ENCODE measurements at regions not wholly inside any gene's neighbourhood (a gene's known extent, or its start where the extent isn't known, plus 50 kb on each side); places are given as distances from the start of the nearest gene placed in this dataset.

DNA sequence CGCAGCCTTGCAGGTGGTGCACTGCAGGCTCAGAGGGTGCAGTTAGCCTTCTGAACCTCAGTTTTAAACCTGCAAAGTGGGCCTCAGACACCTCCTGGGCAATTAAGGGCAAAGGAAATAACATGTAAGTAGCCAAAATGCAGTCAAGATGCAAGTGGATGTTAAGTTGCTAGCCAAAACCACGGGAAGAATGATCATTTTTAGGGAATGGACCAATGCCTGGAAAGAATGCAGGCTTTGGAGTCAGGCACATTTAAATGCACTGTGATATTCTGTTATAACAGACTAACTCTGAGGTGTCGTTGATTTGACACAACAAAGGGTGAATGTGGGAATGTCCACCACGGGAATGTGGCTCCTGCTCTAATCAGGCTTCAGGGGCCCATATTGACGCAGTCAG is 57.9 kb upstream of the PTGFRN start:
- Histone ChIP-seq H3K4me3 (replicated peaks; ENCODE audit: low read depth, low read length) (no peak overlapping the region), H3K27me3 (replicated peaks; ENCODE audit: control insufficient read depth, insufficient read depth, low read length) (no peaks in the 10 kb centered on the region), H3K36me3 (ENCODE audit: control insufficient read depth, insufficient read depth, low read length) (no peaks in the 10 kb centered on the region)
- DNase-seq (ENCODE audit: extremely low read depth, insufficient read length): no peak
- TF ChIP-seq CTCF (IDR thresholded peaks at IDR 0.05; ENCODE audit: insufficient read depth, low read length, poor library complexity, severe bottlenecking): no peak

DNA sequence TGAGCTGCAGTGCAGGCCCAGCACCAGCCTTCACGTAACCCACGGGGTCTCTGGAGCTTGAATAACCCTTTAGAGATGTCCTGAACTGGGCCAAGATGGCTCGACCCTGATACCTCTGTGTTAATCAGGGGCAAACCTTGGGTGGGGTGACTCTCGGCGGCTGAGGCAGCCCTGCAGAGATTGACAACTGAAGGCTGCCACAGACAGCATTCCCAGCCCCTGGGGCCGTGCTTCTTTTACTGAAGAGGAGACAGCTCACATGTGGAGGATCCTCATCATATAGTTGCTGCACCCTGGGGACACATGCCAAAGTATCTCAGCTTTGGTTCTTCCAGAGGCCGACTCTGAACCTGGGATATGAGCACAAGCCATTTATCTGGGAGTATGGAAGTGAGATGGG is 57.3 kb upstream of the PTGFRN start:
- Histone ChIP-seq H3K27me3 (replicated peaks; ENCODE audit: control insufficient read depth, insufficient read depth, low read length) (no peaks in the 10 kb centered on the region), H3K4me3 (replicated peaks; ENCODE audit: low read depth, low read length) (no peak overlapping the region), H3K36me3 (ENCODE audit: control insufficient read depth, insufficient read depth, low read length) (no peaks in the 10 kb centered on the region)
- no peak for TF ChIP-seq CTCF (IDR thresholded peaks at IDR 0.05; ENCODE audit: insufficient read depth, low read length, poor library complexity, severe bottlenecking)
- no peak for DNase-seq (ENCODE audit: extremely low read depth, insufficient read length)

GRCh38 chr1:116852910-116853309 is 56.8 kb upstream of the PTGFRN start:
- TF ChIP-seq CTCF (IDR thresholded peaks at IDR 0.05; ENCODE audit: insufficient read depth, low read length, poor library complexity, severe bottlenecking): no peak
- no peak for DNase-seq (ENCODE audit: extremely low read depth, insufficient read length)
- Histone ChIP-seq H3K4me3 (replicated peaks; ENCODE audit: low read depth, low read length) (no peak overlapping the region), H3K27me3 (replicated peaks; ENCODE audit: control insufficient read depth, insufficient read depth, low read length) (no peaks in the 10 kb centered on the region), H3K36me3 (ENCODE audit: control insufficient read depth, insufficient read depth, low read length) (no peaks in the 10 kb centered on the region)

GRCh38 chr1:116853680-116854402 is 55.9 kb upstream of the PTGFRN start:
- Histone ChIP-seq H3K4me3 (replicated peaks; ENCODE audit: low read depth, low read length) (no peak overlapping the region), H3K36me3 (ENCODE audit: control insufficient read depth, insufficient read depth, low read length) (no peaks in the 10 kb centered on the region), H3K27me3 (replicated peaks; ENCODE audit: control insufficient read depth, insufficient read depth, low read length) (no peaks in the 10 kb centered on the region)
- DNase-seq (ENCODE audit: extremely low read depth, insufficient read length): no peak
- TF ChIP-seq CTCF (IDR thresholded peaks at IDR 0.05; ENCODE audit: insufficient read depth, low read length, poor library complexity, severe bottlenecking): no peak

GRCh38 chr1:116854403-116854690 is 55.4 kb upstream of the PTGFRN start:
- no peak for DNase-seq (ENCODE audit: extremely low read depth, insufficient read length)
- Histone ChIP-seq H3K4me3 (replicated peaks; ENCODE audit: low read depth, low read length) (no peak overlapping the region), H3K36me3 (ENCODE audit: control insufficient read depth, insufficient read depth, low read length) (no peaks in the 10 kb centered on the region), H3K27me3 (replicated peaks; ENCODE audit: control insufficient read depth, insufficient read depth, low read length) (no peaks in the 10 kb centered on the region)
- no peak for TF ChIP-seq CTCF (IDR thresholded peaks at IDR 0.05; ENCODE audit: insufficient read depth, low read length, poor library complexity, severe bottlenecking)

GRCh38 chr1:116854716-116855115 is 55.0 kb upstream of the PTGFRN start:
- Histone ChIP-seq H3K4me3 (replicated peaks; ENCODE audit: low read depth, low read length) (no peak overlapping the region), H3K27me3 (replicated peaks; ENCODE audit: control insufficient read depth, insufficient read depth, low read length) (no peaks in the 10 kb centered on the region), H3K36me3 (ENCODE audit: control insufficient read depth, insufficient read depth, low read length) (no peaks in the 10 kb centered on the region)
- no peak for DNase-seq (ENCODE audit: extremely low read depth, insufficient read length)
- TF ChIP-seq CTCF (IDR thresholded peaks at IDR 0.05; ENCODE audit: insufficient read depth, low read length, poor library complexity, severe bottlenecking): no peak

Measured in GM06990 (cell line).